B cell (primary cell): ENCODE measurements at regions not wholly inside any gene's neighbourhood (a gene's known extent, or its start where the extent isn't known, plus 50 kb on each side); places are given as distances from the start of the nearest gene placed in this dataset.

ENCODE experiments used
- EZH2 ChIP-seq: IDR thresholded peaks from 2 replicates; pipeline ENCODE4 v1.6.1; 2012; ENCODE audit warnings: borderline replicate concordance, low read depth, mild to moderate bottlenecking, moderate library complexity, low read length; ENCODE audit not compliant: insufficient read depth, poor library complexity, severe bottlenecking
- TF ChIP-seq, protein P1 (sequence below): fragments of 200-600 bp; IDR thresholded peaks from one replicate; pipeline ENCODE4 v1.8.0; 2022; ENCODE audit warnings: antibody characterized with exemption, mild to moderate bottlenecking

DNA sequence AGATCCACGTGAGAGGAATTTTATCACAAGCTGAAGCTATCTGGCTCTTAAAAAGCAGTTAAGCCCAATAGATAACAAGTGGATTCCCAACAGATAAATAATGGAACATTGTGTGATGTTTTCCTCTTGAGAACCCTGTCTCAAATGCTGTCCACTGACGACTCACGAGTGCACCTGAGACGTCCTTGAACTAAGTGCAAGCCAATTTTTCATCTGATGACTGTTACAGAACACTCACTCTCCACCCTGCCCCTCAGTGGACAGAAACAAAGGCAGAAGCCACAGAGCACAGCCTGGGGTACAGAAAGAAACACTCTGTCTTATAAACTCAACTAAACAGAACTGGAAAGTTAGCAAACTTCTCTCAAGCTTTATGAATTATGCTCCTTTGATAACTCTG is 199.5 kb downstream of the KCNN2 start:
- TF ChIP-seq, protein P1, sequence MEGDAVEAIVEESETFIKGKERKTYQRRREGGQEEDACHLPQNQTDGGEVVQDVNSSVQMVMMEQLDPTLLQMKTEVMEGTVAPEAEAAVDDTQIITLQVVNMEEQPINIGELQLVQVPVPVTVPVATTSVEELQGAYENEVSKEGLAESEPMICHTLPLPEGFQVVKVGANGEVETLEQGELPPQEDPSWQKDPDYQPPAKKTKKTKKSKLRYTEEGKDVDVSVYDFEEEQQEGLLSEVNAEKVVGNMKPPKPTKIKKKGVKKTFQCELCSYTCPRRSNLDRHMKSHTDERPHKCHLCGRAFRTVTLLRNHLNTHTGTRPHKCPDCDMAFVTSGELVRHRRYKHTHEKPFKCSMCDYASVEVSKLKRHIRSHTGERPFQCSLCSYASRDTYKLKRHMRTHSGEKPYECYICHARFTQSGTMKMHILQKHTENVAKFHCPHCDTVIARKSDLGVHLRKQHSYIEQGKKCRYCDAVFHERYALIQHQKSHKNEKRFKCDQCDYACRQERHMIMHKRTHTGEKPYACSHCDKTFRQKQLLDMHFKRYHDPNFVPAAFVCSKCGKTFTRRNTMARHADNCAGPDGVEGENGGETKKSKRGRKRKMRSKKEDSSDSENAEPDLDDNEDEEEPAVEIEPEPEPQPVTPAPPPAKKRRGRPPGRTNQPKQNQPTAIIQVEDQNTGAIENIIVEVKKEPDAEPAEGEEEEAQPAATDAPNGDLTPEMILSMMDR, result no peak
- no peak for TF ChIP-seq EZH2
